CD4-positive, alpha-beta T cell (primary cell): ENCODE measurements at regions not wholly inside any gene's neighbourhood (a gene's known extent, or its start where the extent isn't known, plus 50 kb on each side); places are given as distances from the start of the nearest gene placed in this dataset.

Experiments
- ATAC-seq: fragments of 200-7000 bp; cut with Tn5 transposase; one replicate; pipeline ENCODE4 v1.10.0; 2022; ENCODE audit warnings: mild to moderate bottlenecking; ENCODE audit not compliant: poor library complexity
- CTCF ChIA-PET: fragments of 350-600 bp; sonication (Branson Sonifier 250); formaldehyde crosslinking; loops from one replicate; lab custom pipeline; 2021; ENCODE audit warnings: antibody characterized with exemption, inconsistent platforms; lab: Charles Lee
- POLR2A ChIA-PET: fragments of 350-600 bp; sonication (Branson Sonifier 250); formaldehyde crosslinking; loops from one replicate; lab custom pipeline; 2021; ENCODE audit warnings: antibody characterized with exemption, inconsistent platforms; lab: Charles Lee
- DNase-seq, 14 experiments: peaks; one replicate each; pipeline ENCODE4 v3.0.0-alpha.2; 2013 to 2020; ENCODE audit warnings: mixed read lengths in 2 of 14
- H3K27ac ChIP-seq, 2 donors: one replicate each; pipeline versions ENCODE4 v1.5.1 to v1.7.0; 2013; ENCODE audit warnings: low read length in 2 of 2, low read depth in 1 of 2, mild to moderate bottlenecking in 1 of 2
- H3K27me3 ChIP-seq, 2 experiments: 1 replicate in 1 of 2; 2 replicates in 1 of 2; pipeline versions ENCODE4 v1.6.1 to v1.7.0; 2013; ENCODE audit warnings: low read length in 2 of 2, control low read depth in 1 of 2, mild to moderate bottlenecking in 1 of 2, moderate library complexity in 1 of 2; ENCODE audit not compliant: insufficient read depth in 2 of 2, control insufficient read depth in 1 of 2
- H3K36me3 ChIP-seq: one replicate; pipeline ENCODE4 v1.6.1; 2013; ENCODE audit warnings: low read length, control low read depth; ENCODE audit not compliant: insufficient read depth
- H3K4me1 ChIP-seq: one replicate; pipeline ENCODE4 v1.6.1; 2013; ENCODE audit warnings: low read length, control low read depth; ENCODE audit not compliant: insufficient read depth
- H3K4me3 ChIP-seq: one replicate; pipeline ENCODE4 v1.5.1; 2013; ENCODE audit warnings: mild to moderate bottlenecking, low read length, moderate library complexity
- H3K9me3 ChIP-seq, 2 experiments: 1 replicate in 1 of 2; 2 replicates in 1 of 2; pipeline versions ENCODE4 v1.6.1 to v1.7.0; 2013; ENCODE audit warnings: low read length in 2 of 2, mild to moderate bottlenecking in 2 of 2, control low read depth in 1 of 2, moderate library complexity in 1 of 2; ENCODE audit not compliant: control insufficient read depth in 1 of 2, insufficient read depth in 1 of 2
- H3K27ac Mint-ChIP-seq: one replicate; pipeline ENCODE4 v1.8.0; 2020; ENCODE audit warnings: mixed read lengths
- H3K27me3 Mint-ChIP-seq: one replicate; pipeline ENCODE4 v1.8.0; 2021; ENCODE audit warnings: mixed read lengths
- H3K36me3 Mint-ChIP-seq: one replicate; pipeline ENCODE4 v1.8.0; 2021; ENCODE audit warnings: low read depth, mixed read lengths
- H3K4me1 Mint-ChIP-seq: one replicate; pipeline ENCODE4 v1.8.0; 2021; ENCODE audit warnings: low read depth, mixed read lengths
- H3K4me3 Mint-ChIP-seq: one replicate; pipeline ENCODE4 v1.8.0; 2020; ENCODE audit warnings: mild to moderate bottlenecking, mixed read lengths
- H3K9me3 Mint-ChIP-seq: one replicate; pipeline ENCODE4 v1.8.0; 2020; ENCODE audit warnings: mixed read lengths
- intact Hi-C, 2 experiments: fragments of 100-400 bp; cut with DNase I in 1 of 2; cut with micrococcal nuclease in 1 of 2; formaldehyde crosslinking; loops; one replicate each; pipeline versions ENCODE4 v1.15.1 to v1.9.0; 2023 to 2025; cut with DNase I, micrococcal nuclease
- TF ChIP-seq, protein P1 (sequence below): fragments of 200-600 bp; IDR thresholded peaks from one replicate; pipeline ENCODE4 v1.8.0; 2022; ENCODE audit warnings: antibody characterized with exemption, mild to moderate bottlenecking

DNA sequence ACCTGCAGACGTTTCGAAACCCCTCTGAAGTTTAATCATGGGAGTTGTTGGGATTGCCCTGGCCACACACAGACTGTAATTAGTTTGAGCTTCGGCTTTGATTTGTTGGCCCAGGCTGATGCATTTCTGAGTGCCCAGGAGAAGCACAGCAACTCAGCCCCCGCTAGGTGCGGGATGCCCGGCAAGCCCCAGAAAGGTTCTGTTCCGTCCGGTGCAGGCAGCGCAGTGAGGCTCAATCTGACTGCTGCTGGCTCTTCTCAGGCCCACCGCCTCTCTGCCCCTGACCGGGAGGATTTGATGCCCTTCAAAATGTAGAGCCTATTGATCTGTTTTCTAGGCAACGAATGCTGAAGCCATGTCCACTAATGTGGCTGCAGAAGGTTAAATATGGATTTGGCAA, 73.4 kb upstream of the TAF11L2 start:
- Histone ChIP-seq H3K36me3 (no peaks in the 10 kb centered on the region), H3K9me3 (peaks cover 0 to 5% of the 10 kb centered on the region in 2 experiments), H3K4me3 (no peak overlapping the region), H3K27ac (no peak overlapping the region), H3K27me3 (no peaks in the 10 kb centered on the region), H3K4me1 (no peaks in the 10 kb centered on the region)
- no peak for DNase-seq
- TF ChIP-seq, protein P1, sequence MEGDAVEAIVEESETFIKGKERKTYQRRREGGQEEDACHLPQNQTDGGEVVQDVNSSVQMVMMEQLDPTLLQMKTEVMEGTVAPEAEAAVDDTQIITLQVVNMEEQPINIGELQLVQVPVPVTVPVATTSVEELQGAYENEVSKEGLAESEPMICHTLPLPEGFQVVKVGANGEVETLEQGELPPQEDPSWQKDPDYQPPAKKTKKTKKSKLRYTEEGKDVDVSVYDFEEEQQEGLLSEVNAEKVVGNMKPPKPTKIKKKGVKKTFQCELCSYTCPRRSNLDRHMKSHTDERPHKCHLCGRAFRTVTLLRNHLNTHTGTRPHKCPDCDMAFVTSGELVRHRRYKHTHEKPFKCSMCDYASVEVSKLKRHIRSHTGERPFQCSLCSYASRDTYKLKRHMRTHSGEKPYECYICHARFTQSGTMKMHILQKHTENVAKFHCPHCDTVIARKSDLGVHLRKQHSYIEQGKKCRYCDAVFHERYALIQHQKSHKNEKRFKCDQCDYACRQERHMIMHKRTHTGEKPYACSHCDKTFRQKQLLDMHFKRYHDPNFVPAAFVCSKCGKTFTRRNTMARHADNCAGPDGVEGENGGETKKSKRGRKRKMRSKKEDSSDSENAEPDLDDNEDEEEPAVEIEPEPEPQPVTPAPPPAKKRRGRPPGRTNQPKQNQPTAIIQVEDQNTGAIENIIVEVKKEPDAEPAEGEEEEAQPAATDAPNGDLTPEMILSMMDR: no peak
- no peak overlapping the region for H3K4me3 Mint-ChIP-seq
- H3K9me3 Mint-ChIP-seq: peaks cover 3% of the 10 kb centered on the region
- CTCF ChIA-PET: no interaction called here
- no peak overlapping the region for H3K27ac Mint-ChIP-seq
- no peaks in the 10 kb centered on the region for H3K36me3 Mint-ChIP-seq
- no peaks in the 10 kb centered on the region for H3K27me3 Mint-ChIP-seq
- intact Hi-C loops: no loop called here
- POLR2A ChIA-PET: no interaction called here
- no peak for ATAC-seq
- no peaks in the 10 kb centered on the region for H3K4me1 Mint-ChIP-seq

DNA sequence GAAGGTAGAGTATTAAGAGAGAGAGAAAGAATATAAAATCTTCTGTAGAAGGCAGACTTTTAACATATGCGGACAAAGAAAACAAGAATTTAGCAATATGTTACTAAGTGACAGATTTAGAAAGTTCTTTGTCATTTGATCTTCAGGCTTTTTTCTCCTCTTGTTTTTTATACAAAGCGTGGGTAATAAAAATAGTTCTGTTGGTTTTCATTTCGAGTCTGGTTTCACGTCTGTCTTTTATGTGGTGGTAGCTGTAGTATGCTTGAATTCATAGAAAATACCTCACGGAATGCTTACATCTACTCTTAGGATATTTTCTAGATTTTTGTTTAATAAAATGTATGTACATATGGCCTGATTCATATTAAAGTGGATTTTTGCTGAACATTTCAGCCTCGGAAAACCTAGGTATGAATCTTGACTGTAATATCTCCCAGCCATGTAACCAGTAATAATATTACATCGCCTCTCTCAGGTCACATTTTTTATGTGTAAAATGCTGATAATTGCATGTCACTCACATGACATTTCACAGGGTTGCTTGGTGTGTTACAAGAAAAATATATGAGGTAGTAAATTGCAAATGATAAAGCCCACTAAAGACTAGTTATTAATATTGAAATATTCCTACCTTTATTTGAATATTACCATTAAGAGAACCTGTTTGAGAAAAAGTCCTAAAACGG, 72.5 kb upstream of the TAF11L2 start:
- TF ChIP-seq, protein P1: no peak
- H3K4me3 ChIP-seq: no peak overlapping the region
- DNase-seq (no peak), ATAC-seq (no peak)
- Mint-ChIP-seq H3K36me3 (no peaks in the 10 kb centered on the region), H3K27me3 (no peaks in the 10 kb centered on the region), H3K9me3 (peaks cover 3% of the 10 kb centered on the region), H3K27ac (no peak overlapping the region), H3K4me3 (no peak overlapping the region), H3K4me1 (no peaks in the 10 kb centered on the region)
- no peak overlapping the region for H3K27ac ChIP-seq
- ChIA-PET POLR2A (no interaction called here), CTCF (no interaction called here)
- no peaks in the 10 kb centered on the region for H3K27me3 ChIP-seq
- intact Hi-C loops: no loop called here
- H3K9me3 ChIP-seq: peaks cover 0 to 13% of the 10 kb centered on the region in 2 experiments
- no peaks in the 10 kb centered on the region for H3K36me3 ChIP-seq
- H3K4me1 ChIP-seq: no peaks in the 10 kb centered on the region

DNA sequence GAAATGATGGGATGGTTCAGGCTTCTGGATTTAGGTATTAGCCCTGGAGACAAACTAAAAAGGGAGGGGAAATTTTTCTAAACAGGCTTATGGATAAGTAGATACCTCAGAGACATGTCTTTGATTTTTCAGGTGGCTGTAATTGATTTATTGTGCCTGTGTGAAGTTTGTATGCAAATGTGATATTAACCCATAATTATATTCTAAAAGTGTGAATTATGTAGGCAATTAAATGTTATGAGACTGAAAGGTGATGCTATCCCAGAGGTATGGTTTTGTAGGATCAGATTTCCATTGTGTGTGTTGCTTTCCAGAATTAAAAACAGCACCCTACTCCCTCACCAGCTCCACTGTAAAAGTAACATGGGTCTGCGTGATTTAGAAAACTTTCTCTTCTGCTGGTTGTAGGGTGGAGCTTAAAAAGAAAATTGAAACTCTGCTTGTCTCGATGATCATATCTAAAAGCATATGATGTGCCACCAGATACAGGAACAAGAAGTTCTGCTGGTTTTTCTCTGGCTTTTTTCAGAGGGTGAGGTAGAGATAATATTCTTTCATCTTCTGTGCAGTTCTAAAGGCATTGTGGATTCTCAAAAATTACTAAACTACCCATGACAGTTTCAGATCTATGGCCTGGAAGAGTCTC, 71.8 kb upstream of the TAF11L2 start:
- Mint-ChIP-seq H3K9me3 (peaks cover 3% of the 10 kb centered on the region), H3K36me3 (no peaks in the 10 kb centered on the region), H3K27ac (no peak overlapping the region), H3K4me1 (no peaks in the 10 kb centered on the region), H3K4me3 (no peak overlapping the region), H3K27me3 (no peaks in the 10 kb centered on the region)
- no peak for ATAC-seq
- H3K9me3 ChIP-seq: peaks cover 0 to 14% of the 10 kb centered on the region in 2 experiments
- no peak for DNase-seq
- TF ChIP-seq, protein P1: no peak
- H3K4me3 ChIP-seq: no peak overlapping the region
- no peak overlapping the region for H3K27ac ChIP-seq
- H3K4me1 ChIP-seq: no peaks in the 10 kb centered on the region
- intact Hi-C loops: no loop called here
- H3K36me3 ChIP-seq: no peaks in the 10 kb centered on the region
- H3K27me3 ChIP-seq: no peaks in the 10 kb centered on the region
- ChIA-PET POLR2A (no interaction called here), CTCF (no interaction called here)
